GM19463 (cell line): ENCODE measurements at regions not wholly inside any gene's neighbourhood (a gene's known extent, or its start where the extent isn't known, plus 50 kb on each side); places are given as distances from the start of the nearest gene placed in this dataset.
"Not testable (repeated sequence)": the region's sequence is repeated elsewhere in the genome, so short reads cannot be mapped to it uniquely, and the experiment has no call there.

Source experiments
- ATAC-seq: cut with Tn5 transposase; IDR thresholded peaks from one replicate; pipeline ENCODE4 v1.9.1; 2021; ENCODE audit warnings: mild to moderate bottlenecking, moderate library complexity; ENCODE audit not compliant: unreplicated experiment

DNA sequence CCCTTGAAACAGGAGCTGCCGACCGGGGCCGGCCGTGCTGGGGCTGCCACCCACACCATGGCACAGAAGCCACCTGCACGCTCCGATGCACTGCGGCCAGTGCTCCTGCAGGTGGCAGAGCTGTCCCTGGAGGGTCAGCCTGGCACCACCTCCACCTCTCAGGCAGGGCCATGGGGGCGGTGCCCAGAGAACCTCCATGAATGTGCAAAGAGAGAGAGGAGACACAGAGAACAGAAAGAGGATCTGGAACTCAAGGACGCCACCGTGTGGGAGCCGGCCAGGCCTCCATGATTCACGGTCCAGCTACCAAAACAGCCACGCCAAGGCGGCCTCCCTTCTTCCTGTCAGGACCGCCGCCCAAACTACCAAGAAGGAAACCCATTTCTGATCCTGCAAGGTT is 5397.7 kb upstream of the TPTE start:
- peak; percentile 25 for ATAC-seq

DNA sequence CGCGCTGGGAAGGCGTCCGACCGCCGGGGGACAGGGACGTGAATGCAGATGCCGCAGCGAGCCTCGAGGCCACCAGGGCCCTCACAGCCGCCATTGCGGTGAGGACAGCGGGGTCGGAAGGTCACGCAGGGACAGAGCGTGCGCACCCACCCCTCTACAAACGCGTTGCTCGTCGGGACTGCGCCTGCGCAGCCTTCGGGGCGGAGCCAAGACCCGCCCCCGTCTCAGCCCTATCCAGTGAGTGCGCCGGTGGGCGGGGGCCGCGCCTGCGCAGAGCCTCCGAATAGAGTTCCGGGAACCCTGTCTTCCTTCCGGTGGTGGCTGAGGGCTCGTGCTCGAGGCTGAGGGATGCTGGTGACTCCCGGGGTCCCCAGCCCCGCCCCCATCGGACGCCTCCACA is 5393.1 kb upstream of the TPTE start:
- ATAC-seq = peak; percentile 83

GRCh38 chr21:5133824-5134223 is 5387.6 kb upstream of the TPTE start:
- ATAC-seq = not testable (repeated sequence)

- not testable (repeated sequence) for ATAC-seq
Measured at GRCh38 chr21:5136406-5136805, 5385.0 kb upstream of the TPTE start.

- not testable (repeated sequence) for ATAC-seq
Measured at GRCh38 chr21:5137006-5137405, 5384.4 kb upstream of the TPTE start.

GRCh38 chr21:5138687-5139086 is 5382.7 kb upstream of the TPTE start:
- ATAC-seq = not testable (repeated sequence)

DNA sequence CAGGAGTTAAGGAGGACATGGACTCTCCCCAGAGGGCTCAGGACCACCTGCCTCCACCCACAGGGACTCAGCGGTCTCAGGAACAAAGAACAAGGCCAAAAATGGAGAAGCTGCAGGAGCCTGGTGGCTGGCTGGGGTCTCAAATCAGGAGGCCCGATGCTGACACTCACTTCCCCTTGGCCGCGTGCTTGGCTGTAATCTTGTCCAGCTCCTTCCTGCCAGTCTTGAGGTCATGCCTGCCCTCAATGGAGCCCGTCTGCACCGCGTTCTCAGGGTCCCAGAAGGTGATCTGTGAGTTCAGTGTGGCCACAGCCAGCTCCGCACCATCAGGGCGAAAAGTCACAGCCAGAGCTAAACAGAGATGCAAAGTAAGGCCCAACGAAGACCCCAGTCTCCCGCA is 5381.9 kb upstream of the TPTE start:
- not testable (repeated sequence) for ATAC-seq

DNA sequence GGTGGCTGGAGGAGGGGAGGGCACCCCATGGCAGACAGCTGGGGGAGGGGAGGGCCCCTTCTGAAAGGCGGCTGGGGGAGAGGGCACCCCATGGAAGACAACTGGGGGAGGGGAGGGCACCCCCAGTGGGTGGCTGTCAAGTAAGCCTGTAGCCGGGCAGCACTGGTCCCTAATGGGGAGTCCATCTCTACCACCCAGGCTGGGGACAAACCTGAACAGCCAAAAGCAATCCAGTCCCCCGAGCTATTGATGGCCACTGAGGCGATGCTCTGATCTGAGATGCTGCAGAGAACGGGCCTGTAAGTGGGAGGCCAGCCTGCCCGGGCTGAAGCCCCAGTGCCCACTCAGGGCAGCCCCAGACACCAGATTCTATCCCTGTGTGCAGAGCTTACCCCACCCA is 5378.4 kb upstream of the TPTE start:
- ATAC-seq = not testable (repeated sequence)

GRCh38 chr21:5144731-5145130 is 5376.7 kb upstream of the TPTE start:
- not testable (repeated sequence) for ATAC-seq

DNA sequence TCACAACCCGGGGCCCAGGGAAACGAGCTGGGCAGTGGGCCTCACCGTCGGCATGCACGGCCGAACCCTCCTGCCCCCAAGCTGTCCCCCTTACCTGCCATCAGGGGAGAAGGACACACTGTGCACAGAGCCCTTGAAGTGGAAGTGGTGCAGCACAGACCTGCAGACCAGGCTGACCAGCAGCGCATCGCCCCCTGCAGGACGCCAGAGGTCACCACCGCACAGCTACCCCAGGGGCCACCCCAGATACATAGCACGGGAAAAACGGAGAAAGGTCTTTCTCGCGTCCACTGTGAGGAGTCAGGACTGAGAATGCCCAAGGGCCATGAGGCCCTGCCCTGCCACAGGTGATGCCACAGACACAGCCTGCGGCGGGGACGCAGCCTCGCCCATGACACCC is 5373.7 kb upstream of the TPTE start:
- ATAC-seq = not testable (repeated sequence)

- not testable (repeated sequence) for ATAC-seq
Measured at GRCh38 chr21:5149222-5149621, 5372.2 kb upstream of the TPTE start.

GRCh38 chr21:5153842-5154640 is 5367.3 kb upstream of the TPTE start:
- not testable (repeated sequence) for ATAC-seq

GRCh38 chr21:5154641-5154982 is 5366.8 kb upstream of the TPTE start:
- peak; percentile 98 for ATAC-seq

DNA sequence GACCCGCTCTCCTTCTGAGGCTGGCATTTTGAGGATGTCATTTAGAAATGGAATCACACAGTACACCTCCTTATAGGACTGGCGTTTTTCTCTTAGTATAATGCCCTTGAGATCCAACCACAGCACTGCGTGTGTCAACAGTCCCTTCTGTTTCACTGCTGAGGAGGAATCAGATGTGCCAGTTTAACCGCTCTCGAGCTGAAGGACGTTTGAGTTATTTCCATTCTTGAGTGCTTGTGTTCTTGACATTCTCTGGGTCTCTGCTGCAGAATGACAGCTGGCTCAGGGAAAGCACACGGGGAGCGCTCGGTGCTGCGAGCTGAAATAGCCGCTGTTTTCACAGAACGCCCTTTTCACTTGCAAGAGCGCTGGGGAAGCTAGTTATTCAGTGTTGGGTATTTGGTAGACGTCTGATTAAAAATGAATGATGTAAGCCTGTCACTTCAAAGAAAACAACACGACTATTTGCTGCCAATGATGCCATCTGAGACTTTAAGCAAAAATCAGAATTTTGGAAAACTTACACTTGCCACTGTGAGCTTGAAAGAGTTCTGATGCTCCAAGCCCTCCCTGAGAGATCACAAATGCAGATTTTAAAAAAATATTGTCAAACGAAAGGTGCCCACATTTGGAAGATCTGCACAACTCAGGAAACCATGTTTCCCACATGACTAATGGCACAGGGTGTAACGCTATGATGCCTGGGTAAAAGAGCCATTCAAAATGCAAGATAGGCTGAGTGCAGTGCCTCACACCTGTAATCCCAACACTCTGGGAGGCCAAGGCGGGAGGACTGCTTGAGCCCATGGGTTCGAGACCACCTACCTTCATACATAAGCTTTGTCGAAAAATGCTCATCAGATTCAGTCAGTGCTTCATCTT is 5358.4 kb upstream of the TPTE start:
- not testable (repeated sequence) for ATAC-seq

DNA sequence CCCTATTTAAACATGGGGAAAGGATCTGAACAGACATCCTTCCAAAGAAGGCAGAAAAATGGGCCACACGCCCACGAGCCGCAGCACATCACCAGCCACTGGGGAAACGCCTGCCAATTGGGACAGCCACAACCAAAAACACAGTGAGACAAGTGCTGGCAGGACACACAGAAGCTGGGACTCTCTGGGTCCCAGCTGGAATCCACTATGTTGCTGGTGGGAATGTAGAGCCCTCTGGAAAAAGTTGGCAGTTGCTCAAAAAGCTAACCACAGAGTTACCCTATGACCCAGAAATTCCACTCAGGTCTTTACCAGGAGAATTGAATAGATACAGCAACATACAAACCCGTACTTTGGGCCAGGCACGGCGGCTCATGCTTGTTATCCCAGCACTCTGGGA is 5355.6 kb upstream of the TPTE start:
- ATAC-seq = not testable (repeated sequence)
